T1000 (cell line): ENCODE measurements at regions not wholly inside any gene's neighbourhood (a gene's known extent, or its start where the extent isn't known, plus 50 kb on each side); places are given as distances from the start of the nearest gene placed in this dataset.
"Not testable (repeated sequence)": the region's sequence is repeated elsewhere in the genome, so short reads cannot be mapped to it uniquely, and the experiment has no call there.

ENCODE experiments used
- DNase-seq: peaks from one replicate; lab custom pipeline; 2025; ENCODE audit warnings: mixed read lengths; lab: John Stamatoyannopoulos, UW

- no peak for DNase-seq
These were observed 722.1 kb upstream of the NR2F2 start for GRCh38 chr15:95608371-95608770.

GRCh38 chr15:95609096-95609495 is 721.4 kb upstream of the NR2F2 start:
- no peak for DNase-seq

GRCh38 chr15:95610945-95611344 is 719.6 kb upstream of the NR2F2 start:
- no peak for DNase-seq

GRCh38 chr15:95615436-95615835 is 715.1 kb upstream of the NR2F2 start:
- DNase-seq = no peak

GRCh38 chr15:95616306-95616705 is 714.2 kb upstream of the NR2F2 start:
- DNase-seq = no peak

GRCh38 chr15:95620934-95621579 is 709.4 kb upstream of the NR2F2 start:
- DNase-seq = no peak

GRCh38 chr15:95622843-95623242 is 707.7 kb upstream of the NR2F2 start:
- DNase-seq = no peak

GRCh38 chr15:95624100-95624499 is 706.4 kb upstream of the NR2F2 start:
- DNase-seq = no peak

GRCh38 chr15:95624616-95625361 is 705.7 kb upstream of the NR2F2 start:
- no peak for DNase-seq

GRCh38 chr15:95626501-95627361 is 703.8 kb upstream of the NR2F2 start:
- DNase-seq = no peak

- DNase-seq = no peak
These were observed 700.9 kb upstream of the NR2F2 start for GRCh38 chr15:95629503-95630168.

- DNase-seq = no peak
These were observed 699.8 kb upstream of the NR2F2 start for GRCh38 chr15:95630683-95631082.

GRCh38 chr15:95635666-95636065 is 694.8 kb upstream of the NR2F2 start:
- no peak for DNase-seq

- DNase-seq = no peak
These were observed 694.4 kb upstream of the NR2F2 start for GRCh38 chr15:95636107-95636506.

- DNase-seq = not testable (repeated sequence)
These were observed 693.3 kb upstream of the NR2F2 start for GRCh38 chr15:95637234-95637633.

- no peak for DNase-seq
These were observed 691.3 kb upstream of the NR2F2 start for GRCh38 chr15:95639208-95639607.

- DNase-seq = no peak
These were observed 686.2 kb upstream of the NR2F2 start for GRCh38 chr15:95644100-95644875.

- DNase-seq = no peak
These were observed 684.6 kb upstream of the NR2F2 start for GRCh38 chr15:95645791-95646338.

GRCh38 chr15:95646484-95647273 is 683.8 kb upstream of the NR2F2 start:
- no peak for DNase-seq
